ENCODE measurements at regions not wholly inside any gene's neighbourhood (a gene's known extent, or its start where the extent isn't known, plus 50 kb on each side); places are given as distances from the start of the nearest gene placed in this dataset.
"Not testable (repeated sequence)": the region's sequence is repeated elsewhere in the genome, so short reads cannot be mapped to it uniquely, and the experiment has no call there.

- no peak for DNase-seq
- TF ChIP-seq POLR2A (IDR thresholded peaks at IDR 0.05; ENCODE audit: low read length), result no peak
- TF ChIP-seq GATA1 (IDR thresholded peaks at IDR 0.05; ENCODE audit: low read depth, low read length), result no peak
Measured at GRCh38 chr12:63389211-63389610, 238.2 kb upstream of the AVPR1A start.

GRCh38 chr12:63387771-63388170, 236.8 kb upstream of the AVPR1A start:
- TF ChIP-seq GATA1 (IDR thresholded peaks at IDR 0.05; ENCODE audit: low read depth, low read length) (no peak), POLR2A (IDR thresholded peaks at IDR 0.05; ENCODE audit: low read length) (no peak)
- no peak for DNase-seq

GRCh38 chr12:63382930-63383329, 231.9 kb upstream of the AVPR1A start:
- TF ChIP-seq GATA1 (IDR thresholded peaks at IDR 0.05; ENCODE audit: low read depth, low read length) (no peak), POLR2A (IDR thresholded peaks at IDR 0.05; ENCODE audit: low read length) (no peak)
- no peak for DNase-seq

GRCh38 chr12:63362791-63363190, 211.8 kb upstream of the AVPR1A start:
- DNase-seq, result no peak
- TF ChIP-seq GATA1 (IDR thresholded peaks at IDR 0.05; ENCODE audit: low read depth, low read length) (no peak), POLR2A (IDR thresholded peaks at IDR 0.05; ENCODE audit: low read length) (no peak)

- TF ChIP-seq GATA1 (IDR thresholded peaks at IDR 0.05; ENCODE audit: low read depth, low read length) (no peak), POLR2A (IDR thresholded peaks at IDR 0.05; ENCODE audit: low read length) (no peak)
- no peak for DNase-seq
Measured at GRCh38 chr12:63362166-63362565, 211.2 kb upstream of the AVPR1A start.

DNA sequence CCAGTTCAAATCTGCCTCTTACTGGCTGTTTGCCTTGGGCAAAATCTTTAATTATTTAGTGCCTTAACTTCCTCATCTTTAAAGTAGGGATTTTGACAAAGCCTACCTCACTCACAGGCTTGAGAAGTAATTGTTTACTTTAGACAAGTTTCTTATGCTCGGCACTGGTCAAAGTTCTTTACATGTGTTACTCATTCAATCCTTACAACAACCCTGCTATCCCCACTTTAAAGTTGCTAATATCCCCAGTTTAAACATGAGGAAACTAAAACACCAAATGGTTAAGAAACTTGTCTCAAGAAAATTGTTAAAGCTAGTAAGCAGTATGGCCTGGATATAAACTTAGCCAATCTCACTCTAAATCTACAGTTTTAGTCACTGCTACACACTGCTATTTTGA, 204.0 kb upstream of the AVPR1A start:
- DNase-seq, result no peak
- no peak for TF ChIP-seq POLR2A (IDR thresholded peaks at IDR 0.05; ENCODE audit: low read length)
- no peak for TF ChIP-seq GATA1 (IDR thresholded peaks at IDR 0.05; ENCODE audit: low read depth, low read length)

DNA sequence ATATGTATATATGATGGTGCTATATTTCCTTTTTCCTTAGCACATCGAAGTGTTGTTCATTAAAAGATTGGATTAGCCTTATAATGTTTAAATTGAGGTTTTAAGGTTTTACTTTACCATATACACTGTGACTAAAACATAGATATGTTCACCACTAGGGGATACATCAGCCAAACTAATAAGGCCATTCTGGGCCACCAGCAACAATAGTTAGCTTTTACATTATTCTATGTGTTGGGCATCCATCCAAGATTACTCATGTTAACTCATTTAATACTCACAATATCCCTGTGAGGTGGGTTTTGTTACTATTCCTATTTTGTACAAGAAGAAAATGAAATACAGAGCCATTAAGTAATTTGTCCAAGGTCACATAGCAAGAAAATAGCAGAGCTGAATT, 202.6 kb upstream of the AVPR1A start:
- TF ChIP-seq POLR2A (IDR thresholded peaks at IDR 0.05; ENCODE audit: low read length) (no peak), GATA1 (IDR thresholded peaks at IDR 0.05; ENCODE audit: low read depth, low read length) (no peak)
- no peak for DNase-seq

DNA sequence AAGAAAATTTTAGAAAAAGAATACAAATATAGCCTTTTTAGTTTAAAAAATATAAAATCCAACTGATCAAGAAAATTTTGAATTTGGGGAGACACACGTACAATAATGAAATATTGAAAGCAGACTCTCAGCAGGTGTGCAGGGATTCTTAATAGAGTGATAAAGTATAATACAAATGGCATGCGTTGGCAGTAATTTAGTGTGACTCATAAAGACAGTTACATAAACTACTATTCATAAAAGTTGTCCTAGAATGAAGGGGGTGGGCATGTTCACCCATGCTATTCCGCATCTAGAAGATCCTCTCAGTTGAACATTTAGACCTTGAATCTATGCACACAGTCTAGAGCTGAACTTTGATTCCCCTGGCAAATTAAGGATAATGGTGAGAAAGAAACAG, 200.4 kb upstream of the AVPR1A start:
- DNase-seq, result no peak
- TF ChIP-seq GATA1 (IDR thresholded peaks at IDR 0.05; ENCODE audit: low read depth, low read length) (no peak), POLR2A (IDR thresholded peaks at IDR 0.05; ENCODE audit: low read length) (no peak)

DNA sequence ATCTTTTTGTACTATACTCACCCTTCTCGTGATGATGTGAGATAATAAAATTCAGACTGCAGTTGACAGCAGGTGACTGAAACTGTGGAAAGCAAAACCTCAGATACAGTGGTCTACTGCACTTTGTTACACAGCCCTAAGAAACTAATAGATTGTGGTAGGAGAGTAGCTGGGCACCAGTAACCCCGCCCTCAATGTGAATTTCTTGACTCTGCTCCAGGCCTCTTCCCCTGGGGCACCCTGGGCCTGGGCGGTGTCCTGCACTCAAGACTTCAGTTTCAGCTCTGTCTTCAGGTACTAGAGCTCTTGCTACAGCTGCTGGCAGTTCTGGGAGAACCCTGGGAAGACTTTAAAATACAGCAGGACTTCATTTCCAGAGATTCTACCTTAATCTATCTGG, 197.6 kb upstream of the AVPR1A start:
- no peak for DNase-seq
- TF ChIP-seq POLR2A (IDR thresholded peaks at IDR 0.05; ENCODE audit: low read length), result no peak
- TF ChIP-seq GATA1 (IDR thresholded peaks at IDR 0.05; ENCODE audit: low read depth, low read length), result no peak

DNA sequence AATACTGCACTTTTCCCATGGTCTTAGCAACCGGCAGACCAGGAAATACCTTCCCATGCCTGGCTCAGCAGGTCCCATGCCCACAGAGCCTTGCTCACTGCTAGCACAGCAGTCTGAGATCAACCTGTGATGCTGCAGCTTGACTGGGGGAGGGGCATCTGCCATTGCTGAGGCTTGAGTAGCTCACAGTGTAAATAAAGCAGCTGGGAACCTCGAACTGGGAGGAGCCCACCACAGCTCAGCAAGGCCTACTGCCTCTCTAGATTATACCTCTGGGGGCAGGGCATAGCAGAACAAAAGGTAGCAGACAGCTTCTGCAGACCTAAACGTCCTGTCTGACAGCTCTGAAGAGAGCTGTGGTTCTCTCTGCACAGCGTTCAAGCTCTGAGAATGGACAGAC, 186.2 kb upstream of the AVPR1A start:
- DNase-seq, result not testable (repeated sequence)

GRCh38 chr12:63326260-63326659, 175.3 kb upstream of the AVPR1A start:
- DNase-seq, result no peak
- TF ChIP-seq GATA1 (IDR thresholded peaks at IDR 0.05; ENCODE audit: low read depth, low read length) (no peak), POLR2A (IDR thresholded peaks at IDR 0.05; ENCODE audit: low read length) (no peak)

- no peak for DNase-seq
- TF ChIP-seq GATA1 (IDR thresholded peaks at IDR 0.05; ENCODE audit: low read depth, low read length), result no peak
- TF ChIP-seq POLR2A (IDR thresholded peaks at IDR 0.05; ENCODE audit: low read length), result no peak
Measured at GRCh38 chr12:63325757-63326156, 174.8 kb upstream of the AVPR1A start.

DNA sequence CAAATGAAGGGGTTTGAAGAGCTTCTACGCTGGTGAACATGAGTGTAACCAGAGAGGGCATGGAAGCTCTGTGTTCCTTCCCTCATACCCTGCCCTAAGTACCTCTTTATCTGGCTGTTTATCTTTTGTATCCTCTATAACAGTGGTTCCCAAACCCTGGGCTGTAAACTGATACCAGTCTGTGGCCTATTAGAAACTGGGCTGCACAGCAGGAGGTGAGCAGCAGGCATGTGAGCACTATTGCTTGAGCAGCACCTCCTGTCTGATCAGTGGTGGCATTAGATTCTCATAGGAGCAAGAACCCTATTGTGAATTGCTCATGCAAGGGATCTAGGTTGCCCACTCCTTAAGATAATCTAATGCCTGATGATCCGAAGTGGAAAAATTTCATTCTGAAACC, 172.9 kb upstream of the AVPR1A start:
- TF ChIP-seq GATA1 (IDR thresholded peaks at IDR 0.05; ENCODE audit: low read depth, low read length) (no peak), POLR2A (IDR thresholded peaks at IDR 0.05; ENCODE audit: low read length) (no peak)
- DNase-seq, result no peak

DNA sequence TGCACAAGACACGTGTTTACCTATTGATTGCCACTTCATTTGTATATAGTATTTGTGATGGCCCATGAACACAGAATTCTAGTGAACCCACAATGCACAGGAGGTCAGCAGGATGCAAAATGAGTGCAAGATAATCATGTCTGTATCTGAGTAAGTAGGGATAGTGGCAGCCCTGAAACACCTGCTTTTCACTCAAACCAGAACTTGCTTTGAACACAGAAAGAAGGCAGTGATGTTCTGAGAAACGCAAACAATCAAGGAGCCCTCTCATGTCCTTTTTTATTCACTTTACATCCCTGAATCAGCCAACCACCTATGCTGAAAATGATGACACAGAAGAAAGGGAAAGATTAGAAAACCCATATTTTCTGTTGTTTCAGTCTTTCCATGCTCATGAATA, 170.4 kb upstream of the AVPR1A start:
- TF ChIP-seq POLR2A (IDR thresholded peaks at IDR 0.05; ENCODE audit: low read length), result no peak
- no peak for TF ChIP-seq GATA1 (IDR thresholded peaks at IDR 0.05; ENCODE audit: low read depth, low read length)
- DNase-seq, result no peak

- TF ChIP-seq GATA1 (IDR thresholded peaks at IDR 0.05; ENCODE audit: low read depth, low read length) (no peak), POLR2A (IDR thresholded peaks at IDR 0.05; ENCODE audit: low read length) (no peak)
Measured at GRCh38 chr12:63319936-63320633, 169.1 kb upstream of the AVPR1A start.

GRCh38 chr12:63319386-63319785, 168.4 kb upstream of the AVPR1A start:
- DNase-seq, result peak; percentile 50 to 61
- TF ChIP-seq GATA1 (IDR thresholded peaks at IDR 0.05; ENCODE audit: low read depth, low read length) (no peak), POLR2A (IDR thresholded peaks at IDR 0.05; ENCODE audit: low read length) (no peak)

More at GRCh38 chr12:63319936-63320633, 169.1 kb upstream of the AVPR1A start:
- DNase-seq, result no peak

Measured in erythroblast (primary cell).